CD14-positive monocyte (primary cell): ENCODE measurements at regions not wholly inside any gene's neighbourhood (a gene's known extent, or its start where the extent isn't known, plus 50 kb on each side); places are given as distances from the start of the nearest gene placed in this dataset.

Experiments used
- DNase-seq, 3 donors: peaks; one replicate each; pipeline ENCODE4 v3.0.0-alpha.2; 2011 to 2022
- H2AFZ ChIP-seq: 2 replicates; pipeline ENCODE4 v1.6.0; 2012; ENCODE audit warnings: mild to moderate bottlenecking, low read depth, low read length, inconsistent platforms; ENCODE audit not compliant: insufficient read depth, poor library complexity, severe bottlenecking
- H3K27ac ChIP-seq, 2 donors: 1 replicate in 1 of 2; 2 replicates in 1 of 2; pipeline ENCODE4 v1.5.1; 2012 to 2013; ENCODE audit warnings: low read length in 2 of 2, control low read depth in 1 of 2, inconsistent platforms in 1 of 2, low read depth in 1 of 2, mild to moderate bottlenecking in 1 of 2
- H3K27me3 ChIP-seq, 2 donors: one replicate each; pipeline versions ENCODE4 v1.6.0 to v1.6.1; 2011 to 2013; ENCODE audit warnings: low read length in 2 of 2; ENCODE audit not compliant: control insufficient read depth in 2 of 2, insufficient read depth in 2 of 2
- H3K36me3 ChIP-seq, 2 donors: replicated peaks in 1 of 2; 1 replicate in 1 of 2; 2 replicates in 1 of 2; pipeline versions ENCODE4 v1.5.1 to v1.6.1; 2012 to 2013; ENCODE audit warnings: low read length in 2 of 2, control low read depth in 1 of 2, inconsistent platforms in 1 of 2, mild to moderate bottlenecking in 1 of 2; ENCODE audit not compliant: insufficient read depth in 2 of 2, control insufficient read depth in 1 of 2
- H3K4me1 ChIP-seq, 2 donors: 1 replicate in 1 of 2; 2 replicates in 1 of 2; pipeline versions ENCODE4 v1.5.1 to v1.6.1; 2012 to 2013; ENCODE audit warnings: low read length in 2 of 2, control low read depth in 1 of 2, inconsistent platforms in 1 of 2, mild to moderate bottlenecking in 1 of 2, moderate library complexity in 1 of 2; ENCODE audit not compliant: insufficient read depth in 2 of 2, control insufficient read depth in 1 of 2
- H3K4me2 ChIP-seq: replicated peaks from 2 replicates; pipeline ENCODE3; 2012; ENCODE audit warnings: low read length, moderate library complexity, mild to moderate bottlenecking; ENCODE audit not compliant: poor library complexity, severe bottlenecking; ENCODE audit errors: extremely low read depth
- H3K4me3 ChIP-seq, 3 experiments: fragments of 200-600 bp in 1 of 3; sonication (generic) in 1 of 3; replicated peaks in 1 of 3; 1 replicate in 2 of 3; 2 replicates in 1 of 3; pipeline ENCODE4 v1.5.1; 2011 to 2013; ENCODE audit warnings: low read length in 3 of 3, mild to moderate bottlenecking in 3 of 3, control low read depth in 2 of 3, low read depth in 2 of 3, inconsistent platforms in 1 of 3, moderate library complexity in 1 of 3
- H3K79me2 ChIP-seq: 2 replicates; pipeline ENCODE4 v1.6.0; 2012; ENCODE audit warnings: mild to moderate bottlenecking, control low read depth, inconsistent platforms, low read length, moderate library complexity; ENCODE audit not compliant: insufficient read depth
- H3K9ac ChIP-seq: 2 replicates; pipeline ENCODE4 v1.6.0; 2017; ENCODE audit warnings: low read length, mild to moderate bottlenecking; ENCODE audit not compliant: insufficient read depth, poor library complexity, severe bottlenecking
- H3K9me3 ChIP-seq, 2 donors: replicated peaks in 1 of 2; 1 replicate in 1 of 2; 2 replicates in 1 of 2; pipeline versions ENCODE4 v1.5.1 to v1.6.1; 2012 to 2013; ENCODE audit warnings: low read length in 2 of 2, control low read depth in 1 of 2; ENCODE audit not compliant: control insufficient read depth in 1 of 2, insufficient read depth in 1 of 2
- H4K20me1 ChIP-seq: 2 replicates; pipeline ENCODE4 v1.6.0; 2012; ENCODE audit warnings: mild to moderate bottlenecking, low read length, control low read depth, moderate library complexity; ENCODE audit not compliant: insufficient read depth
- H3K27ac Mint-ChIP-seq, 7 donors: one replicate each; pipeline ENCODE4 v1.8.0; 2020; ENCODE audit warnings: mild to moderate bottlenecking in 7 of 7, mixed read lengths in 7 of 7, moderate library complexity in 6 of 7, inconsistent platforms in 2 of 7
- H3K27me3 Mint-ChIP-seq, 3 donors: one replicate each; pipeline ENCODE4 v1.8.0; 2021 to 2022; ENCODE audit warnings: low read depth in 3 of 3, mild to moderate bottlenecking in 3 of 3, mixed read lengths in 3 of 3, moderate library complexity in 3 of 3, inconsistent platforms in 1 of 3
- H3K36me3 Mint-ChIP-seq, 2 donors: one replicate each; pipeline ENCODE4 v1.8.0; 2020; ENCODE audit warnings: mixed read lengths in 2 of 2, inconsistent platforms in 1 of 2, mild to moderate bottlenecking in 1 of 2
- H3K4me1 Mint-ChIP-seq: one replicate; pipeline ENCODE4 v1.8.0; 2020; ENCODE audit warnings: mild to moderate bottlenecking, mixed read lengths
- H3K4me3 Mint-ChIP-seq, 2 donors: one replicate each; pipeline ENCODE4 v1.8.0; 2020; ENCODE audit warnings: mild to moderate bottlenecking in 2 of 2, mixed read lengths in 2 of 2, moderate library complexity in 1 of 2
- H3K9me3 Mint-ChIP-seq, 7 donors: one replicate each; pipeline ENCODE4 v1.8.0; 2020 to 2022; ENCODE audit warnings: mixed read lengths in 7 of 7, mild to moderate bottlenecking in 6 of 7, moderate library complexity in 6 of 7, inconsistent platforms in 2 of 7
- WGBS: methylation state at CpG from one replicate; pipeline ENCODE4 v1.1.5; 2013; ENCODE audit warnings: missing lambda C conversion rate; ENCODE audit not compliant: insufficient coverage; 5-methylcytosine and 5-hydroxymethylcytosine counted together
- intact Hi-C, 2 donors: fragments of 100-400 bp; cut with micrococcal nuclease; formaldehyde crosslinking; loops; one replicate each; pipeline versions ENCODE4 v1.15.0 to v1.15.1; 2023
- TF ChIP-seq, protein P1 (sequence below): fragments of 200-600 bp; IDR thresholded peaks from one replicate; pipeline ENCODE4 v1.8.0; 2022; ENCODE audit warnings: antibody characterized with exemption, mild to moderate bottlenecking

GRCh38 chr5:104763216-104763615 lies 1200.6 kb upstream of the NUDT12 start:
- Histone ChIP-seq H3K9ac (no peak overlapping the region), H3K79me2 (no peaks in the 10 kb centered on the region), H3K27me3 (no peaks in the 10 kb centered on the region), H3K4me3 (no peak overlapping the region), H4K20me1 (no peaks in the 10 kb centered on the region), H3K27ac (no peak overlapping the region), H3K4me1 (no peaks in the 10 kb centered on the region), H3K4me2 (no peak overlapping the region), H2AFZ (no peak overlapping the region), H3K36me3 (no peaks in the 10 kb centered on the region), H3K9me3 (no peaks in the 10 kb centered on the region)
- DNase-seq, result no peak
- Mint-ChIP-seq H3K27me3 (no peaks in the 10 kb centered on the region), H3K9me3 (peaks cover 0 to 4% (median 0%) of the 10 kb centered on the region in 7 donors), H3K4me3 (no peak overlapping the region), H3K36me3 (no peaks in the 10 kb centered on the region), H3K27ac (no peak overlapping the region), H3K4me1 (no peaks in the 10 kb centered on the region)
- intact Hi-C loops, result no loop called here
- TF ChIP-seq, protein P1, sequence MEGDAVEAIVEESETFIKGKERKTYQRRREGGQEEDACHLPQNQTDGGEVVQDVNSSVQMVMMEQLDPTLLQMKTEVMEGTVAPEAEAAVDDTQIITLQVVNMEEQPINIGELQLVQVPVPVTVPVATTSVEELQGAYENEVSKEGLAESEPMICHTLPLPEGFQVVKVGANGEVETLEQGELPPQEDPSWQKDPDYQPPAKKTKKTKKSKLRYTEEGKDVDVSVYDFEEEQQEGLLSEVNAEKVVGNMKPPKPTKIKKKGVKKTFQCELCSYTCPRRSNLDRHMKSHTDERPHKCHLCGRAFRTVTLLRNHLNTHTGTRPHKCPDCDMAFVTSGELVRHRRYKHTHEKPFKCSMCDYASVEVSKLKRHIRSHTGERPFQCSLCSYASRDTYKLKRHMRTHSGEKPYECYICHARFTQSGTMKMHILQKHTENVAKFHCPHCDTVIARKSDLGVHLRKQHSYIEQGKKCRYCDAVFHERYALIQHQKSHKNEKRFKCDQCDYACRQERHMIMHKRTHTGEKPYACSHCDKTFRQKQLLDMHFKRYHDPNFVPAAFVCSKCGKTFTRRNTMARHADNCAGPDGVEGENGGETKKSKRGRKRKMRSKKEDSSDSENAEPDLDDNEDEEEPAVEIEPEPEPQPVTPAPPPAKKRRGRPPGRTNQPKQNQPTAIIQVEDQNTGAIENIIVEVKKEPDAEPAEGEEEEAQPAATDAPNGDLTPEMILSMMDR, result no peak
- WGBS, result no CpG with 5 or more reads among the region's 1 CpG

- no CpG with 5 or more reads among the region's 1 CpG for WGBS
- Histone ChIP-seq H2AFZ (no peak overlapping the region), H3K4me2 (no peak overlapping the region), H3K4me1 (no peaks in the 10 kb centered on the region), H3K9ac (no peak overlapping the region), H4K20me1 (no peaks in the 10 kb centered on the region), H3K27me3 (no peaks in the 10 kb centered on the region), H3K9me3 (no peaks in the 10 kb centered on the region), H3K27ac (no peak overlapping the region), H3K36me3 (no peaks in the 10 kb centered on the region), H3K79me2 (no peaks in the 10 kb centered on the region), H3K4me3 (no peak overlapping the region)
- H3K4me1 Mint-ChIP-seq, result no peaks in the 10 kb centered on the region
- H3K9me3 Mint-ChIP-seq, result peaks cover 0 to 4% (median 3%) of the 10 kb centered on the region in 7 donors
- TF ChIP-seq, protein P1, result no peak
- no peak overlapping the region for H3K27ac Mint-ChIP-seq
- intact Hi-C loops, result no loop called here
- no peaks in the 10 kb centered on the region for H3K27me3 Mint-ChIP-seq
- H3K36me3 Mint-ChIP-seq, result no peaks in the 10 kb centered on the region
- no peak for DNase-seq
- no peak overlapping the region for H3K4me3 Mint-ChIP-seq
These were observed 1195.3 kb upstream of the NUDT12 start for GRCh38 chr5:104757915-104758314.
